ENCODE measurements at regions not wholly inside any gene's neighbourhood (a gene's known extent, or its start where the extent isn't known, plus 50 kb on each side); places are given as distances from the start of the nearest gene placed in this dataset.

DNA sequence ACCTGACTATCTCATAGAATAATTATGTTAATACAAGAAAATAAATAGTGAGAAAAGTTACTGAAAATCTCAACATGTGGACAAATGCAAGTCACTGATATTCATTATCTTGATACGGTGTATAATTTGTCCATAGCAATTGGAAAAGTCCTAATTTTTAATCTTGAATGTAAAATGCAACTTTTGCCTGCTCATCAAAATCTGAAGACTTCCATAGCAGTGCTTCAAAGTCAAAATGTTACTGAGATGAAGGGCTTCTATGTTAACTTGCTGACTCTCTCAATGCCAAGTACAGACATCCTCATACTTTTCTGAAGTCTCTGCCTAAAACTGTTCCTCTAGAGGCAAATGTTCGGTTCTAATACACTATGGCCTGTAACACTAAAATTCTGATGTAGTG is 1300.1 kb upstream of the EPHA6 start:
- H3K9ac ChIP-seq (ENCODE audit: low read length): no peak overlapping the region
- no peaks in the 10 kb centered on the region for H3K27me3 Mint-ChIP-seq
- H3K4me2 ChIP-seq (replicated peaks; ENCODE audit: low read depth, low read length, poor library complexity, severe bottlenecking): no peak overlapping the region
- H3K9me3 ChIP-seq (ENCODE audit: control extremely low read depth in 1 of 3, control insufficient read depth in 2 of 3, insufficient read depth in 1 of 3, low read length in 2 of 3): peaks cover 0 to 4% (median 0%) of the 10 kb centered on the region in 3 donors
- intact Hi-C loops (cut with micrococcal nuclease): no loop called here
- ChIA-PET CTCF (no interaction called here), POLR2A (no interaction called here)
- H2AFZ ChIP-seq (ENCODE audit: insufficient read depth, low read depth, low read length, poor library complexity, severe bottlenecking): no peak overlapping the region
- H3K4me1 Mint-ChIP-seq: no peaks in the 10 kb centered on the region
- TF ChIP-seq EZH2 (IDR thresholded peaks at IDR 0.05; ENCODE audit: borderline replicate concordance, insufficient read depth, low read depth, low read length, poor library complexity, severe bottlenecking): no peak
- TF ChIP-seq, protein P1, sequence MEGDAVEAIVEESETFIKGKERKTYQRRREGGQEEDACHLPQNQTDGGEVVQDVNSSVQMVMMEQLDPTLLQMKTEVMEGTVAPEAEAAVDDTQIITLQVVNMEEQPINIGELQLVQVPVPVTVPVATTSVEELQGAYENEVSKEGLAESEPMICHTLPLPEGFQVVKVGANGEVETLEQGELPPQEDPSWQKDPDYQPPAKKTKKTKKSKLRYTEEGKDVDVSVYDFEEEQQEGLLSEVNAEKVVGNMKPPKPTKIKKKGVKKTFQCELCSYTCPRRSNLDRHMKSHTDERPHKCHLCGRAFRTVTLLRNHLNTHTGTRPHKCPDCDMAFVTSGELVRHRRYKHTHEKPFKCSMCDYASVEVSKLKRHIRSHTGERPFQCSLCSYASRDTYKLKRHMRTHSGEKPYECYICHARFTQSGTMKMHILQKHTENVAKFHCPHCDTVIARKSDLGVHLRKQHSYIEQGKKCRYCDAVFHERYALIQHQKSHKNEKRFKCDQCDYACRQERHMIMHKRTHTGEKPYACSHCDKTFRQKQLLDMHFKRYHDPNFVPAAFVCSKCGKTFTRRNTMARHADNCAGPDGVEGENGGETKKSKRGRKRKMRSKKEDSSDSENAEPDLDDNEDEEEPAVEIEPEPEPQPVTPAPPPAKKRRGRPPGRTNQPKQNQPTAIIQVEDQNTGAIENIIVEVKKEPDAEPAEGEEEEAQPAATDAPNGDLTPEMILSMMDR (IDR thresholded peaks at IDR 0.05): no peak
- H3K27ac Mint-ChIP-seq: no peak overlapping the region
- 80% methylated on average over 1 of the region's 2 CpGs for WGBS (ENCODE audit: insufficient coverage)
- H4K20me1 ChIP-seq (ENCODE audit: control insufficient read depth, insufficient read depth, low read length, poor library complexity, severe bottlenecking): no peaks in the 10 kb centered on the region
- DNase-seq: no peak
- no peaks in the 10 kb centered on the region for H3K4me1 ChIP-seq (ENCODE audit: control insufficient read depth in 2 of 2, insufficient read depth in 2 of 2, low read length in 2 of 2)
- H3K27me3 ChIP-seq (replicated peaks in 1 of 4; ENCODE audit: control extremely low read depth in 1 of 4, control insufficient read depth in 3 of 4, insufficient read depth in 4 of 4, low read length in 3 of 4): no peaks in the 10 kb centered on the region
- no peaks in the 10 kb centered on the region for H3K79me2 ChIP-seq (ENCODE audit: control insufficient read depth, insufficient read depth, low read length)
- H3K27ac ChIP-seq (ENCODE audit: low read length in 2 of 2): no peak overlapping the region
- H3K4me3 ChIP-seq (ENCODE audit: control extremely low read depth in 1 of 5, extremely low read depth in 1 of 5, insufficient read depth in 1 of 5, low read depth in 2 of 5, low read length in 4 of 5): no peak overlapping the region
- ATAC-seq (ENCODE audit: low read depth): no peak
- H3K4me3 Mint-ChIP-seq: no peak overlapping the region
- peaks cover under 1% of the 10 kb centered on the region for H3K9me3 Mint-ChIP-seq (ENCODE audit: insufficient read depth)
- no peaks in the 10 kb centered on the region for H3K36me3 ChIP-seq (replicated peaks in 1 of 2; ENCODE audit: control extremely low read depth in 1 of 2, control insufficient read depth in 1 of 2, extremely low read depth in 1 of 2, insufficient read depth in 2 of 2, low read length in 1 of 2)

DNA sequence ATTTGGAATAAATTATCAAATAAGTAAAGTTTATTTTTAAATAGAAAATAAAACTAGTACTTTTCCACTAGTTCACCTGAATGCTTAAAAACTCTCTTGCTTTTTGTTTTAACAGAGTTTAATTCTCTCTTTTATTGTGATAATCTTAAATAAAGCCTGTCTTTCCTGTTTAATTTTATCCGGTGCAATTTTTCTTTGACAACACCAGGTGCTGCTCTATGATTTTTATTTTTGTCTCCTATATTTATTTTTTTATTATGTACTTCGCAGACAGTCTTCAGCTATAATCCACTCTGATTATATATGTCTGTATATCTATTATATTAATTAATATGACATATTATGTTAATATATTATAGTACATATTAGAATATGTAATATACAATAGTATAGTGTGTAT is 1293.0 kb upstream of the EPHA6 start:
- no CpG with 5 or more reads among the region's 2 CpGs for WGBS (ENCODE audit: insufficient coverage)
- no peaks in the 10 kb centered on the region for H3K79me2 ChIP-seq (ENCODE audit: control insufficient read depth, insufficient read depth, low read length)
- H3K4me3 ChIP-seq (ENCODE audit: control extremely low read depth in 1 of 5, extremely low read depth in 1 of 5, insufficient read depth in 1 of 5, low read depth in 2 of 5, low read length in 4 of 5): no peak overlapping the region
- H3K4me3 Mint-ChIP-seq: no peak overlapping the region
- no peaks in the 10 kb centered on the region for H3K9me3 Mint-ChIP-seq (ENCODE audit: insufficient read depth)
- DNase-seq: no peak
- no peak for TF ChIP-seq EZH2 (IDR thresholded peaks at IDR 0.05; ENCODE audit: borderline replicate concordance, insufficient read depth, low read depth, low read length, poor library complexity, severe bottlenecking)
- TF ChIP-seq, protein P1 (IDR thresholded peaks at IDR 0.05): no peak
- H2AFZ ChIP-seq (ENCODE audit: insufficient read depth, low read depth, low read length, poor library complexity, severe bottlenecking): no peak overlapping the region
- no peak overlapping the region for H3K27ac Mint-ChIP-seq
- H3K27me3 Mint-ChIP-seq: no peaks in the 10 kb centered on the region
- H3K4me2 ChIP-seq (replicated peaks; ENCODE audit: low read depth, low read length, poor library complexity, severe bottlenecking): no peak overlapping the region
- no peaks in the 10 kb centered on the region for H4K20me1 ChIP-seq (ENCODE audit: control insufficient read depth, insufficient read depth, low read length, poor library complexity, severe bottlenecking)
- CTCF ChIA-PET: no interaction called here
- intact Hi-C loops (cut with micrococcal nuclease): no loop called here
- no peaks in the 10 kb centered on the region for H3K36me3 ChIP-seq (replicated peaks in 1 of 2; ENCODE audit: control extremely low read depth in 1 of 2, control insufficient read depth in 1 of 2, extremely low read depth in 1 of 2, insufficient read depth in 2 of 2, low read length in 1 of 2)
- no peaks in the 10 kb centered on the region for H3K4me1 ChIP-seq (ENCODE audit: control insufficient read depth in 2 of 2, insufficient read depth in 2 of 2, low read length in 2 of 2)
- no peak overlapping the region for H3K27ac ChIP-seq (ENCODE audit: low read length in 2 of 2)
- no peak overlapping the region for H3K9ac ChIP-seq (ENCODE audit: low read length)
- no peaks in the 10 kb centered on the region for H3K27me3 ChIP-seq (replicated peaks in 1 of 4; ENCODE audit: control extremely low read depth in 1 of 4, control insufficient read depth in 3 of 4, insufficient read depth in 4 of 4, low read length in 3 of 4)
- POLR2A ChIA-PET: no interaction called here
- no peak for ATAC-seq (ENCODE audit: low read depth)
- no peaks in the 10 kb centered on the region for H3K9me3 ChIP-seq (ENCODE audit: control extremely low read depth in 1 of 3, control insufficient read depth in 2 of 3, insufficient read depth in 1 of 3, low read length in 2 of 3)
- H3K4me1 Mint-ChIP-seq: no peaks in the 10 kb centered on the region

All from B cell (primary cell).